ENCODE measurements at regions not wholly inside any gene's neighbourhood (a gene's known extent, or its start where the extent isn't known, plus 50 kb on each side); places are given as distances from the start of the nearest gene placed in this dataset.

GRCh38 chr22:27568265-27568664, 233.3 kb downstream of the MN1 start:
- Histone ChIP-seq H3K27me3 (no peaks in the 10 kb centered on the region), H3K36me3 (no peaks in the 10 kb centered on the region), H3K9me3 (peaks cover 2% of the 10 kb centered on the region; the same call in 1 of the 2 replicates), H3K4me3 (no peak overlapping the region)
- DNase-seq: no peak

GRCh38 chr22:27571463-27572277, 229.9 kb downstream of the MN1 start:
- Histone ChIP-seq H3K4me3 (no peak overlapping the region), H3K9me3 (peaks cover 2% of the 10 kb centered on the region; the same call in 1 of the 2 replicates), H3K36me3 (no peaks in the 10 kb centered on the region), H3K27me3 (no peaks in the 10 kb centered on the region)
- DNase-seq: no peak

GRCh38 chr22:27572278-27572666, 229.3 kb downstream of the MN1 start:
- Histone ChIP-seq H3K27me3 (no peaks in the 10 kb centered on the region), H3K4me3 (no peak overlapping the region), H3K36me3 (no peaks in the 10 kb centered on the region), H3K9me3 (peaks cover 2% of the 10 kb centered on the region; the same call in 1 of the 2 replicates)
- DNase-seq: no peak

GRCh38 chr22:27573280-27574001, 228.1 kb downstream of the MN1 start:
- DNase-seq: no peak
- peaks cover 2% of the 10 kb centered on the region; the same call in 1 of the 2 replicates for H3K9me3 ChIP-seq
- H3K27me3 ChIP-seq: no peaks in the 10 kb centered on the region
- no peak overlapping the region for H3K4me3 ChIP-seq
- no peaks in the 10 kb centered on the region for H3K36me3 ChIP-seq

- H3K27me3 ChIP-seq: no peaks in the 10 kb centered on the region
- H3K36me3 ChIP-seq: no peaks in the 10 kb centered on the region
- peaks cover 2% of the 10 kb centered on the region; the same call in 1 of the 2 replicates for H3K9me3 ChIP-seq
- no peak overlapping the region for H3K4me3 ChIP-seq
- DNase-seq: no peak
Measured at GRCh38 chr22:27574002-27574366, 227.6 kb downstream of the MN1 start.

- DNase-seq: no peak
- no peaks in the 10 kb centered on the region for H3K36me3 ChIP-seq
Measured at GRCh38 chr22:27574651-27575050, 226.9 kb downstream of the MN1 start.

GRCh38 chr22:27575348-27575747, 226.2 kb downstream of the MN1 start:
- DNase-seq: no peak
- H3K27me3 ChIP-seq: no peaks in the 10 kb centered on the region
- no peak overlapping the region for H3K4me3 ChIP-seq
- peaks cover 2% of the 10 kb centered on the region; the same call in 1 of the 2 replicates for H3K9me3 ChIP-seq
- H3K36me3 ChIP-seq: no peaks in the 10 kb centered on the region

More at GRCh38 chr22:27574651-27575050, 226.9 kb downstream of the MN1 start:
- H3K9me3 ChIP-seq: peaks cover 2% of the 10 kb centered on the region; the same call in 1 of the 2 replicates
- no peaks in the 10 kb centered on the region for H3K27me3 ChIP-seq
- H3K4me3 ChIP-seq: no peak overlapping the region

- H3K36me3 ChIP-seq: no peaks in the 10 kb centered on the region
- no peak overlapping the region for H3K4me3 ChIP-seq
- H3K9me3 ChIP-seq: peaks cover 2% of the 10 kb centered on the region; the same call in 1 of the 2 replicates
- no peak for DNase-seq
- no peaks in the 10 kb centered on the region for H3K27me3 ChIP-seq
Measured at GRCh38 chr22:27576413-27576812, 225.1 kb downstream of the MN1 start.

- Histone ChIP-seq H3K9me3 (peaks cover 2% of the 10 kb centered on the region; the same call in 1 of the 2 replicates), H3K27me3 (no peaks in the 10 kb centered on the region), H3K4me3 (no peak overlapping the region), H3K36me3 (no peaks in the 10 kb centered on the region)
- DNase-seq: no peak
Measured at GRCh38 chr22:27576815-27577573, 224.6 kb downstream of the MN1 start.

- no peak for DNase-seq
- Histone ChIP-seq H3K36me3 (no peaks in the 10 kb centered on the region), H3K4me3 (no peak overlapping the region), H3K27me3 (no peaks in the 10 kb centered on the region), H3K9me3 (peaks cover under 1% of the 10 kb centered on the region; the same call in 1 of the 2 replicates)
Measured at GRCh38 chr22:27577574-27577969, 224.0 kb downstream of the MN1 start.

- H3K4me3 ChIP-seq: no peak overlapping the region
- no peak for DNase-seq
- no peaks in the 10 kb centered on the region for H3K27me3 ChIP-seq
- H3K9me3 ChIP-seq: no peaks in the 10 kb centered on the region
- H3K36me3 ChIP-seq: no peaks in the 10 kb centered on the region
Measured at GRCh38 chr22:27578937-27579617, 222.5 kb downstream of the MN1 start.

- Histone ChIP-seq H3K36me3 (no peaks in the 10 kb centered on the region), H3K27me3 (no peaks in the 10 kb centered on the region), H3K4me3 (no peak overlapping the region), H3K9me3 (no peaks in the 10 kb centered on the region)
- DNase-seq: peak; percentile 88
Measured at GRCh38 chr22:27580311-27580897, 221.2 kb downstream of the MN1 start.

- H3K4me3 ChIP-seq: no peak overlapping the region
- H3K27me3 ChIP-seq: no peaks in the 10 kb centered on the region
- H3K36me3 ChIP-seq: no peaks in the 10 kb centered on the region
- no peaks in the 10 kb centered on the region for H3K9me3 ChIP-seq
- DNase-seq: no peak
Measured at GRCh38 chr22:27581236-27581635, 220.3 kb downstream of the MN1 start.

- Histone ChIP-seq H3K27me3 (no peaks in the 10 kb centered on the region), H3K9me3 (no peaks in the 10 kb centered on the region), H3K4me3 (no peak overlapping the region), H3K36me3 (no peaks in the 10 kb centered on the region)
- DNase-seq: peak; percentile 67
Measured at GRCh38 chr22:27581688-27582087, 219.9 kb downstream of the MN1 start.

- DNase-seq: no peak
- no peaks in the 10 kb centered on the region for H3K9me3 ChIP-seq
- H3K27me3 ChIP-seq: no peaks in the 10 kb centered on the region
- H3K4me3 ChIP-seq: no peak overlapping the region
- H3K36me3 ChIP-seq: no peaks in the 10 kb centered on the region
Measured at GRCh38 chr22:27583856-27584255, 217.7 kb downstream of the MN1 start.

GRCh38 chr22:27585141-27585540, 216.4 kb downstream of the MN1 start:
- Histone ChIP-seq H3K36me3 (no peaks in the 10 kb centered on the region), H3K9me3 (no peaks in the 10 kb centered on the region), H3K27me3 (no peaks in the 10 kb centered on the region), H3K4me3 (no peak overlapping the region)
- peak; percentile 5 for DNase-seq

Data from MG63 (cell line).